CD14-positive monocyte (primary cell): ENCODE measurements at regions not wholly inside any gene's neighbourhood (a gene's known extent, or its start where the extent isn't known, plus 50 kb on each side); places are given as distances from the start of the nearest gene placed in this dataset.

Source experiments
- DNase-seq, 3 donors: peaks; one replicate each; pipeline ENCODE4 v3.0.0-alpha.2; 2011 to 2022
- H2AFZ ChIP-seq: 2 replicates; pipeline ENCODE4 v1.6.0; 2012; ENCODE audit warnings: mild to moderate bottlenecking, low read depth, low read length, inconsistent platforms; ENCODE audit not compliant: insufficient read depth, poor library complexity, severe bottlenecking
- H3K27ac ChIP-seq, 2 donors: 1 replicate in 1 of 2; 2 replicates in 1 of 2; pipeline ENCODE4 v1.5.1; 2012 to 2013; ENCODE audit warnings: low read length in 2 of 2, control low read depth in 1 of 2, inconsistent platforms in 1 of 2, low read depth in 1 of 2, mild to moderate bottlenecking in 1 of 2
- H3K27me3 ChIP-seq, 2 donors: one replicate each; pipeline versions ENCODE4 v1.6.0 to v1.6.1; 2011 to 2013; ENCODE audit warnings: low read length in 2 of 2; ENCODE audit not compliant: control insufficient read depth in 2 of 2, insufficient read depth in 2 of 2
- H3K36me3 ChIP-seq, 2 donors: replicated peaks in 1 of 2; 1 replicate in 1 of 2; 2 replicates in 1 of 2; pipeline versions ENCODE4 v1.5.1 to v1.6.1; 2012 to 2013; ENCODE audit warnings: low read length in 2 of 2, control low read depth in 1 of 2, inconsistent platforms in 1 of 2, mild to moderate bottlenecking in 1 of 2; ENCODE audit not compliant: insufficient read depth in 2 of 2, control insufficient read depth in 1 of 2
- H3K4me1 ChIP-seq, 2 donors: 1 replicate in 1 of 2; 2 replicates in 1 of 2; pipeline versions ENCODE4 v1.5.1 to v1.6.1; 2012 to 2013; ENCODE audit warnings: low read length in 2 of 2, control low read depth in 1 of 2, inconsistent platforms in 1 of 2, mild to moderate bottlenecking in 1 of 2, moderate library complexity in 1 of 2; ENCODE audit not compliant: insufficient read depth in 2 of 2, control insufficient read depth in 1 of 2
- H3K4me2 ChIP-seq: replicated peaks from 2 replicates; pipeline ENCODE3; 2012; ENCODE audit warnings: low read length, moderate library complexity, mild to moderate bottlenecking; ENCODE audit not compliant: poor library complexity, severe bottlenecking; ENCODE audit errors: extremely low read depth
- H3K4me3 ChIP-seq, 3 experiments: fragments of 200-600 bp in 1 of 3; sonication (generic) in 1 of 3; replicated peaks in 1 of 3; 1 replicate in 2 of 3; 2 replicates in 1 of 3; pipeline ENCODE4 v1.5.1; 2011 to 2013; ENCODE audit warnings: low read length in 3 of 3, mild to moderate bottlenecking in 3 of 3, control low read depth in 2 of 3, low read depth in 2 of 3, inconsistent platforms in 1 of 3, moderate library complexity in 1 of 3
- H3K79me2 ChIP-seq: 2 replicates; pipeline ENCODE4 v1.6.0; 2012; ENCODE audit warnings: mild to moderate bottlenecking, control low read depth, inconsistent platforms, low read length, moderate library complexity; ENCODE audit not compliant: insufficient read depth
- H3K9ac ChIP-seq: 2 replicates; pipeline ENCODE4 v1.6.0; 2017; ENCODE audit warnings: low read length, mild to moderate bottlenecking; ENCODE audit not compliant: insufficient read depth, poor library complexity, severe bottlenecking
- H3K9me3 ChIP-seq, 2 donors: replicated peaks in 1 of 2; 1 replicate in 1 of 2; 2 replicates in 1 of 2; pipeline versions ENCODE4 v1.5.1 to v1.6.1; 2012 to 2013; ENCODE audit warnings: low read length in 2 of 2, control low read depth in 1 of 2; ENCODE audit not compliant: control insufficient read depth in 1 of 2, insufficient read depth in 1 of 2
- H4K20me1 ChIP-seq: 2 replicates; pipeline ENCODE4 v1.6.0; 2012; ENCODE audit warnings: mild to moderate bottlenecking, low read length, control low read depth, moderate library complexity; ENCODE audit not compliant: insufficient read depth
- H3K27ac Mint-ChIP-seq, 7 donors: one replicate each; pipeline ENCODE4 v1.8.0; 2020; ENCODE audit warnings: mild to moderate bottlenecking in 7 of 7, mixed read lengths in 7 of 7, moderate library complexity in 6 of 7, inconsistent platforms in 2 of 7
- H3K27me3 Mint-ChIP-seq, 3 donors: one replicate each; pipeline ENCODE4 v1.8.0; 2021 to 2022; ENCODE audit warnings: low read depth in 3 of 3, mild to moderate bottlenecking in 3 of 3, mixed read lengths in 3 of 3, moderate library complexity in 3 of 3, inconsistent platforms in 1 of 3
- H3K36me3 Mint-ChIP-seq, 2 donors: one replicate each; pipeline ENCODE4 v1.8.0; 2020; ENCODE audit warnings: mixed read lengths in 2 of 2, inconsistent platforms in 1 of 2, mild to moderate bottlenecking in 1 of 2
- H3K4me1 Mint-ChIP-seq: one replicate; pipeline ENCODE4 v1.8.0; 2020; ENCODE audit warnings: mild to moderate bottlenecking, mixed read lengths
- H3K4me3 Mint-ChIP-seq, 2 donors: one replicate each; pipeline ENCODE4 v1.8.0; 2020; ENCODE audit warnings: mild to moderate bottlenecking in 2 of 2, mixed read lengths in 2 of 2, moderate library complexity in 1 of 2
- H3K9me3 Mint-ChIP-seq, 7 donors: one replicate each; pipeline ENCODE4 v1.8.0; 2020 to 2022; ENCODE audit warnings: mixed read lengths in 7 of 7, mild to moderate bottlenecking in 6 of 7, moderate library complexity in 6 of 7, inconsistent platforms in 2 of 7
- WGBS: methylation state at CpG from one replicate; pipeline ENCODE4 v1.1.5; 2013; ENCODE audit warnings: missing lambda C conversion rate; ENCODE audit not compliant: insufficient coverage; 5-methylcytosine and 5-hydroxymethylcytosine counted together
- intact Hi-C, 2 donors: fragments of 100-400 bp; cut with micrococcal nuclease; formaldehyde crosslinking; loops; one replicate each; pipeline versions ENCODE4 v1.15.0 to v1.15.1; 2023
- TF ChIP-seq, protein P1 (sequence below): fragments of 200-600 bp; IDR thresholded peaks from one replicate; pipeline ENCODE4 v1.8.0; 2022; ENCODE audit warnings: antibody characterized with exemption, mild to moderate bottlenecking

DNA sequence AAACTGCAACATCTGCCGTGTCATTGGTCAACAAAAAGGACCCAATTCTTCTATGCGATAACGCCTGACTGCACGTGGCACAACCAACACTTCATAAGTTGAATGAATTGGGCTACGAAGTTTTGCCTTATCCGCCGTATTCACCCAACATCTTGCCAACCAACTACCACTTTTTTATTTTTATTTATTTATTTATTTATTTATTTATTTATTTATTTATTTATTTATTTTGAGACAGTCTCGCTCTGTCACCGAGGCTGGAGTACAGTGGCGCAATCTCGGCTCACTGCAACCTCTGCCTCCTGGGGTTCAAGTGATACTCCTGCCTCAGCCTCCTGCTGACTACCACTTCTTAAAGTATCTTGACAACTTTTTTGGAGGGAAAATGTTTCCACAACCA, 127.4 kb downstream of the RASSF9 start:
- no peak overlapping the region for H3K4me3 ChIP-seq
- no peaks in the 10 kb centered on the region for H3K79me2 ChIP-seq
- no peaks in the 10 kb centered on the region for H3K36me3 ChIP-seq
- no peaks in the 10 kb centered on the region for H3K9me3 ChIP-seq
- no peaks in the 10 kb centered on the region for H4K20me1 ChIP-seq
- H3K4me3 Mint-ChIP-seq = no peak overlapping the region
- no peaks in the 10 kb centered on the region for H3K4me1 Mint-ChIP-seq
- DNase-seq = no peak
- peaks cover 0 to 4% (median 0%) of the 10 kb centered on the region in 7 donors for H3K9me3 Mint-ChIP-seq
- intact Hi-C loops = no loop called here
- H3K27ac ChIP-seq = no peak overlapping the region
- H3K4me2 ChIP-seq = no peak overlapping the region
- H3K4me1 ChIP-seq = no peaks in the 10 kb centered on the region
- H3K27me3 Mint-ChIP-seq = no peaks in the 10 kb centered on the region
- H3K27ac Mint-ChIP-seq = no peak overlapping the region
- TF ChIP-seq, protein P1, sequence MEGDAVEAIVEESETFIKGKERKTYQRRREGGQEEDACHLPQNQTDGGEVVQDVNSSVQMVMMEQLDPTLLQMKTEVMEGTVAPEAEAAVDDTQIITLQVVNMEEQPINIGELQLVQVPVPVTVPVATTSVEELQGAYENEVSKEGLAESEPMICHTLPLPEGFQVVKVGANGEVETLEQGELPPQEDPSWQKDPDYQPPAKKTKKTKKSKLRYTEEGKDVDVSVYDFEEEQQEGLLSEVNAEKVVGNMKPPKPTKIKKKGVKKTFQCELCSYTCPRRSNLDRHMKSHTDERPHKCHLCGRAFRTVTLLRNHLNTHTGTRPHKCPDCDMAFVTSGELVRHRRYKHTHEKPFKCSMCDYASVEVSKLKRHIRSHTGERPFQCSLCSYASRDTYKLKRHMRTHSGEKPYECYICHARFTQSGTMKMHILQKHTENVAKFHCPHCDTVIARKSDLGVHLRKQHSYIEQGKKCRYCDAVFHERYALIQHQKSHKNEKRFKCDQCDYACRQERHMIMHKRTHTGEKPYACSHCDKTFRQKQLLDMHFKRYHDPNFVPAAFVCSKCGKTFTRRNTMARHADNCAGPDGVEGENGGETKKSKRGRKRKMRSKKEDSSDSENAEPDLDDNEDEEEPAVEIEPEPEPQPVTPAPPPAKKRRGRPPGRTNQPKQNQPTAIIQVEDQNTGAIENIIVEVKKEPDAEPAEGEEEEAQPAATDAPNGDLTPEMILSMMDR = no peak
- no peak overlapping the region for H2AFZ ChIP-seq
- no peaks in the 10 kb centered on the region for H3K27me3 ChIP-seq
- H3K9ac ChIP-seq = no peak overlapping the region
- H3K36me3 Mint-ChIP-seq = no peaks in the 10 kb centered on the region
- 100% methylated on average over 3 of the region's 11 CpGs for WGBS

DNA sequence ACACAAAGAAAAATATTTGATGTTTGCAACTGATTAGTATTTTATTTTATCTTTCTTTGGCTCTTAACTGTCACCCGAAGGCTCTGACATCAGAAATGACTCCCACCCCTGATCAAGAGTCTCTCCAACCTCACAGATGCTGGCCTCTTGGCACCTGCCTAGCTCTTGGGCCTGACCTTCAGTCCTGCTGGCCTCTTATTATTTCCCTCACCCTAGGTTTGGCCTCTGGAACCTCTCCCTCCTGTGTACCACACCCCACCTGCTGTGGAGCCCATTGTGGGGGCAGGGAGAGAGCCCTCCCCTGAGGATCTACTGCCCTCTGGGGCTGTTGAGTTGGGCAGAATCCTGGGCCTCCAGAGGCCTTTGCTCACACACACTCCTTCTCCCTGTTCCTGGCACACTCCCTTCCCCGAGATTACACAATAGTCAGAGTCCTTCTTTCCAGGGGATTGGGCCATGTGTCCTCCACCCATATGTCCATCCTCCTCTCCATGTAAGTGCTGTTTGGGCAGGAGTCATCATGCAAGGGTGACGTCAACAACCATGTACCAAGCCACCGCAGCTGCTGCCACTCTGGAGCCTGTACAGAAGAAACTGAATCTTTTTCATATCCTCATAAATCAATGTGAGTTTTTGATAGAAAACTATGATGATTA, 124.3 kb downstream of the RASSF9 start:
- Mint-ChIP-seq H3K27ac (no peak overlapping the region), H3K9me3 (peaks cover 0 to 6% (median 1%) of the 10 kb centered on the region in 7 donors), H3K36me3 (no peaks in the 10 kb centered on the region), H3K4me1 (no peaks in the 10 kb centered on the region), H3K4me3 (no peak overlapping the region), H3K27me3 (no peaks in the 10 kb centered on the region)
- intact Hi-C loops = no loop called here
- H3K36me3 ChIP-seq = no peaks in the 10 kb centered on the region
- H4K20me1 ChIP-seq = no peaks in the 10 kb centered on the region
- TF ChIP-seq, protein P1 = no peak
- H3K4me1 ChIP-seq = no peaks in the 10 kb centered on the region
- no peak overlapping the region for H2AFZ ChIP-seq
- no peak for DNase-seq
- no peaks in the 10 kb centered on the region for H3K79me2 ChIP-seq
- no peak overlapping the region for H3K27ac ChIP-seq
- H3K4me2 ChIP-seq = no peak overlapping the region
- H3K9me3 ChIP-seq = no peaks in the 10 kb centered on the region
- no peaks in the 10 kb centered on the region for H3K27me3 ChIP-seq
- WGBS = no CpG with 5 or more reads among the region's 4 CpGs
- no peak overlapping the region for H3K4me3 ChIP-seq
- no peak overlapping the region for H3K9ac ChIP-seq
